Jurkat, Clone E6-1 (cell line): ENCODE measurements at regions not wholly inside any gene's neighbourhood (a gene's known extent, or its start where the extent isn't known, plus 50 kb on each side); places are given as distances from the start of the nearest gene placed in this dataset.
"Not testable (repeated sequence)": the region's sequence is repeated elsewhere in the genome, so short reads cannot be mapped to it uniquely, and the experiment has no call there.

Source experiments
- DNase-seq: peaks from one replicate; pipeline ENCODE4 v3.0.0-alpha.2; 2011; ENCODE audit warnings: low read depth, low spot score
- H3K4me3 ChIP-seq: 2 replicates; pipeline ENCODE4 v1.5.1; 2011; ENCODE audit warnings: mild to moderate bottlenecking, low read length, control low read depth, moderate library complexity

GRCh38 chr5:25418319-25418859, 773.6 kb upstream of the CDH10 start:
- H3K4me3 ChIP-seq, result no peak overlapping the region
- DNase-seq, result no peak

DNA sequence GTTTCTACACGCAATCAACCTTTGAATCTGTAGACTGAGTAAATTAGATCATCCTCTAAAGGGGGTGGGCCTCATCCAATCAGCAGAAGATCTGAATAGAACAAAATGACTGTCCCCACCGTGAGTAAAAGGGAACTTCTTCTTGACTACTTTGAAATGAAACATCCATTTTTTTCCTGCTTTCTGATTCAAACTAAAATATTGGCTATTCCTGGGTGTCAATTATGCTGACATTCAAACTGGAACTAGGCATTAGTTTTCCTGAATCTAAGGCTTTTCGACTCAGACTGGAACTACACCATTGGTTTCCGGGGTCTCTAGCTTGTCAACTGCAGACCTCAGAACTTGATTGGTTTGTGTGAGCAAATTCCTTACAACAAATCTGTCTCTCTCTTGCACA, 772.2 kb upstream of the CDH10 start:
- DNase-seq, result no peak

GRCh38 chr5:25415970-25416369, 771.2 kb upstream of the CDH10 start:
- no peak for DNase-seq
- no peak overlapping the region for H3K4me3 ChIP-seq

More for the DNA sequence above, 772.2 kb upstream of the CDH10 start:
- H3K4me3 ChIP-seq, result no peak overlapping the region

GRCh38 chr5:25414742-25415141, 770.0 kb upstream of the CDH10 start:
- H3K4me3 ChIP-seq, result no peak overlapping the region
- DNase-seq, result no peak

DNA sequence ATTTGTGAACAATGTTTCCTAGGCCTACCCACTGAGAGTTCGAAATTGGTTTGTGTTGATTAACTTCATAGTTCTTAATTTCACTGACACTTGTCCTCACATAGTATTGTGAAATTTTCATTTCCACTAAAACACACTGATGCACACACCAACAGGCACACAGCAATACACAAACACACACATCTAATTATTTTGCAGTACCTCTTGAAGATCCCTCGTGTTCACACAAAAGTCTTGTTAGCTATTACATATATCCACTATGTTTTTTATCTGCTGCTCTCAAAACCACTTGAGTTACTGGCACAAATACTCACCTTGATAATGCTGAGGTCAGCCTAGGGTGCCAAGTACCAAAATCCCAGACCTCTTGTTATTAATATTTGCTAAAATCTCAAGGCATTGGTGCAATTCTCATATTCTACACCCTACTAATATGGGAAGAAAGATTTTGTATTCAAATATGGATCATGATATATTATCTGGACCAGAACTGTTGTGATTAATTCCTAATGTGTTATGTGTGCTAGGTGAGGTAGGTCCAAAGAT, 767.4 kb upstream of the CDH10 start:
- no peak for DNase-seq
- no peak overlapping the region for H3K4me3 ChIP-seq

DNA sequence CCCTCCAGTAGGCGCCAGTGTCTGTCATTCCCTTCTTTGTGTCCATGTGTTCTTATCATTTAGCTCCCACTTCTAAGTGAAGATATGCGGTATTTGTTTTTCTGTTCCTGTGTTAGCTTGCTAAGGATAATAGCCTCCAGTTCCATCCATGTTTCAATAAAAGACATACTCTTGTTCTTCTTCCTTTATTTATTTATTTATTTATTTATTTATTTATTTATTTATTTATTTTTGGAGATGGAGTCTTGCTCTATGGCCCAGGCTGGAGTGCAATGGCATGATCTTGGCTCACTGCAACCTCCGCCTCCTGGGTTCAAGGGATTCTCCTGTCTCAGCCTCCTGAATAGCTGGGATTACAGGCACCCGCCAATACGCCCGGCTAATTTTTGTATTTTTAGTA, 762.6 kb upstream of the CDH10 start:
- not testable (repeated sequence) for DNase-seq, H3K4me3 ChIP-seq

GRCh38 chr5:25405850-25406249, 761.1 kb upstream of the CDH10 start:
- H3K4me3 ChIP-seq, result no peak overlapping the region
- no peak for DNase-seq

DNA sequence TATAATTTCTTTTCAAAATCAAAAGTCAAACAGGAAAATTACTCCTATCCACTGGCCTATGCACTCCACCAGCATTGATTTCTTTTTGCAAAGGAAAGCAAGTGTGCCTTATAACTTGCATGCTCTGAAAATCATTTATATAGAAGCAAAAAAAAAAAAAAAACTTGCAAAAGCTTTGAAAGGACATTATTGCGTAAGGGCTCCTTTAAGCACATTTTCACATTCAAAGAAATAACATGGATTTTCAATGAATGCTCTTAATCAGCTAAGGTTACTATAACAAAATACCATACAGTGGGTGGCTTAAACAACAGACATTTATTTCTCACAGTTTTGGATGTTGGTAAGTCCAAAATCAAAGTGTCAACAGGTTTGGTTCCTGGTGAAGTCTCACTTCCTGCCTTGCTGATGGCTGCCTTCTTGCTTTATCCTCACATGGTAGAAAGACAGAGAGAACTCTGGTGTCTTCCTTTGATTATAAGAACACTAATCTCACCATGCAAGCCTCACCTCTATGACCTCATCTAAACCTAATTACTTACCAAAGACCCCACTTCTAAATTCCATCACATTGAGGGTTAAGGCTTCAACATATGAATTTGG, 755.2 kb upstream of the CDH10 start:
- no peak overlapping the region for H3K4me3 ChIP-seq
- DNase-seq, result no peak

GRCh38 chr5:25393957-25394356, 749.2 kb upstream of the CDH10 start:
- no peak for DNase-seq
- H3K4me3 ChIP-seq, result no peak overlapping the region

DNA sequence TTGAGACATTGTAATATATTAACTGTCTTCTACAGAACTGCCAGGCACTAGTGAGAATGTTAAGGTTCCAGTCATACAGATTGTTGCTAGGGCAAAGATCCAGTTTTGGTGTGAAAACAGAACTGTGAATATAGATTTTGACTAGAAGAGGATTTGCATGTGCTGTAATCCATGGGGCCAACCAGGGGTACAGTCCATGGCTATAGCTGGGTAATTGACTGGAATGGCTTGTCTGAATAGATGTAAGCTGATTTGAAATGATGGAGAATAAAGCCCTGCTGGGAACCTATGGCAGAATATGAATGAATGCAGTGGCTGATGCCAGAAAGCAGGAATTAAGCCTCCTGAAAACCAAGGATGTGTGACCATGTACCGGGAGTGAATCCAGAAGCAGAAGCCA, 748.5 kb upstream of the CDH10 start:
- DNase-seq, result no peak

GRCh38 chr5:25387953-25388352, 743.2 kb upstream of the CDH10 start:
- H3K4me3 ChIP-seq, result no peak overlapping the region
- no peak for DNase-seq

More for the DNA sequence above, 748.5 kb upstream of the CDH10 start:
- no peak overlapping the region for H3K4me3 ChIP-seq

- no peak overlapping the region for H3K4me3 ChIP-seq
- DNase-seq, result no peak
Measured at GRCh38 chr5:25362799-25363198, 718.0 kb upstream of the CDH10 start.

DNA sequence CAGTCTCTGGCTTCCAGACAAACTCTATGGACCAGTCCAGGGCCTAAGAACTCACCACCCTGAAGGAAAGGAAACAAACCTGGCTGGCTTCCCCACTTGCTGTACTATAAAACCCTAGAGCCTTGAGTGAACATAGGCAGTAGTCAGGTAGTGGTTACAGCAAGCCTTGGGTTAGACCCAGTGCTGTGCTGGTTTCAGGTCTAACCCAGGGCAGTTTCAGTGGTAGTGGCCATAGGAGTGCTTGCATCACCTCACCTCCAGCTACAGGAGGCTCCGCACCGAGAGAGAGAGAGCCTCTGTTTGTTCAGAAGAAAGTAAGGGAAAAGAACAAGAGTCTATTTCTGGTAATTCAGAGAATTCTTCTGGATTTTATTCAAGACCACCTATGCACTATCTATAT, 714.1 kb upstream of the CDH10 start:
- H3K4me3 ChIP-seq, result no peak overlapping the region

GRCh38 chr5:25357605-25358004, 712.8 kb upstream of the CDH10 start:
- no peak for DNase-seq
- H3K4me3 ChIP-seq, result no peak overlapping the region

More for the DNA sequence above, 714.1 kb upstream of the CDH10 start:
- DNase-seq, result no peak

GRCh38 chr5:25349746-25350145, 705.0 kb upstream of the CDH10 start:
- no peak overlapping the region for H3K4me3 ChIP-seq
- no peak for DNase-seq

GRCh38 chr5:25345240-25345771, 700.5 kb upstream of the CDH10 start:
- no peak for DNase-seq
- H3K4me3 ChIP-seq, result no peak overlapping the region

DNA sequence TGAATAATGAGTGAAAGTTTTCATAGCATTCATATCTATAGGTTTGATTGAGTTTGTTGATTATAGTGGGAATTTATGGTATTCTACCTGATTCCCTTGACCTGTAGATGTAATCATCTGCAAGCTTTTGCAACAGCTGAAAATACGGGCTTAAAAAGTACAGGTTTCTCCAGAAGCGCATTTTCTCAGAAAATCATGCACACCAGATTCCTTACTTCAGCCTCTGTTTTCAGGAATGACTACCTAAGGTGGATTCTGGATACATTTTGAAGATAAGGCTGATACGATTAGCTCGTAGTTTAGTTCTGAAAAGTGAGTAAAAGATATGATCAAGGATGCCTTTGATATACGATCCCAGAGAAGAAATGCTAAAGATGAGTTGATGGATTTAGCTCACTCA, 694.8 kb upstream of the CDH10 start:
- DNase-seq, result no peak

DNA sequence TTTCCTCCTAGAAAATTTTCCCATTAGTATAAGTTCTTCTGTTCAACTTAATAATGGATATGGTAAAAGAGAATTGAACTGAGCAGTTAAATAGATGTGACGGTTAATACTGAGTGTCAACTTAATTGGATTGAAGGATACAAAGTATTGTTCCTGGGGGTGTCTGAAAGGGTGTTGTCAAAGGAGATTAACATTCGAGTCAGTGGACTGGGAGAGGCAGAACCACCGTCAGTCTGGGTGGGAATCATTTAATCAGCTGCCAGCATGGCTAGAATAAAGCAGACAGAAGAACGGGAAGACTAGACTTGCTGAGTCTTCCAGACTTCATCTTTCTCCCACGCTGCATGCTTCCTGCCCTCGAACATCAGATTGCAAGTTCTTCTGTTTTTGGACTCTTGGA, 689.6 kb upstream of the CDH10 start:
- H3K4me3 ChIP-seq, result no peak overlapping the region
- DNase-seq, result no peak

More for the DNA sequence above, 694.8 kb upstream of the CDH10 start:
- no peak overlapping the region for H3K4me3 ChIP-seq

DNA sequence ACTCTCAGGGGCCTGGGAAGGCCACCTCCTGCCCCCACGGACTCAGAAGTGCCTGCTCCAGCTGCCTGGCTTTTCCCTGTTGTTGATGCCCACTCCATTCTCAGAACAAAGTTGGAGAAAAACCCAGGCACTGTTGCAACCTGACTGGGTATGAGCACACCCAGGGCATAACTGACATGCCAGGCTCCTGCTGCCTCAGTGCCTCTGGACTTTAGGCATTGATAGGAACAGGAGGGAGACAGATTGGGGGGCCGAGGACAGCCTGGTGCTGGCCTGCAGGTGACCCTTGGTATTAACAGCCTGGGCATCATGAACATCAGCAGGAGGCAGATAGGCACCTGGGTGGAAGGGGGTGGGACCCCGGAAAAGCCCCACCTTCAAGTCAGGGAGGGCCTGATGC, 685.9 kb upstream of the CDH10 start:
- no peak for DNase-seq
- no peak overlapping the region for H3K4me3 ChIP-seq

GRCh38 chr5:25327172-25327571, 682.4 kb upstream of the CDH10 start:
- no peak for DNase-seq
- H3K4me3 ChIP-seq, result no peak overlapping the region

GRCh38 chr5:25301836-25302235, 657.1 kb upstream of the CDH10 start:
- no peak overlapping the region for H3K4me3 ChIP-seq

More at GRCh38 chr5:25301836-25302235, 657.1 kb upstream of the CDH10 start:
- no peak for DNase-seq
